ENCODE measurements at regions not wholly inside any gene's neighbourhood (a gene's known extent, or its start where the extent isn't known, plus 50 kb on each side); places are given as distances from the start of the nearest gene placed in this dataset.

DNA sequence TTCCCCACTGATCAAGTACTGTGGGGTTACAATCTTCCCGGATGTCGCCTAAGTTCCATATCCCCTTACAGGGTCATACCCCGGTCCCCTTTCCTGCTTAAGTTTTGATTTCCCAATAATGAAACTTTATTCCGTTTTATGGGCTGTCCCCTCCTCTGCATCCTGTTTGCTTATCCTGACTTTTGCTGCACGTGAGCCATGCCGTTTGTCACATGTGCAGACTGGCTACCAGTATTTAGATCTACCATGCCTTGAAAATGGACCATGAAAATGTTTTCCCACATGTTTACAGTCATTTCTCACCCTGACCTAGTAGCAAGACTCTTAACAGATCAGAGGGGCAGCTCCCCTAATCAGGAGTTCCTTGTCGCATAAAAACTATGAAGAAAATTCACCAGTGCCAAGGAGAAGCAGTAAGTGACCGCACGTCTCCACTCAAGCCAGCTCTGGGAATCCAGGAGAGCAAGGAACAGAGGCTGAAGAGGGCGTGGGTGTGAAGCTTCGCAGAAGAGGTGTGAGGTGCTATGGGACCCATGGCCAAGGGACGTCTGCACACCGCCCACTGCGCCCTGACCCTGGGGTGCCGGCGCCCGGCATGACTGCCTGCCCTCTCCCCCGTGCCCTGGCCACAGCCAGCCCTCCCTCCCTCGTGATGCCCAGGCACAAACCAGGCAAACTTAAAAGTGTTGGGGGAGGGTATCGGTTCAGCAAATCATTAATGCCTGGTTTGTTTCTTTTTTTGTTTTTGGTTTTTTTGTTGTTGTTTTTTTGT, 440.8 kb upstream of the SALL3 start:
- no peak for TF ChIP-seq OSR1 (CRISPR knock-in tag; IDR thresholded peaks at IDR 0.05)
- TF ChIP-seq, protein P1, sequence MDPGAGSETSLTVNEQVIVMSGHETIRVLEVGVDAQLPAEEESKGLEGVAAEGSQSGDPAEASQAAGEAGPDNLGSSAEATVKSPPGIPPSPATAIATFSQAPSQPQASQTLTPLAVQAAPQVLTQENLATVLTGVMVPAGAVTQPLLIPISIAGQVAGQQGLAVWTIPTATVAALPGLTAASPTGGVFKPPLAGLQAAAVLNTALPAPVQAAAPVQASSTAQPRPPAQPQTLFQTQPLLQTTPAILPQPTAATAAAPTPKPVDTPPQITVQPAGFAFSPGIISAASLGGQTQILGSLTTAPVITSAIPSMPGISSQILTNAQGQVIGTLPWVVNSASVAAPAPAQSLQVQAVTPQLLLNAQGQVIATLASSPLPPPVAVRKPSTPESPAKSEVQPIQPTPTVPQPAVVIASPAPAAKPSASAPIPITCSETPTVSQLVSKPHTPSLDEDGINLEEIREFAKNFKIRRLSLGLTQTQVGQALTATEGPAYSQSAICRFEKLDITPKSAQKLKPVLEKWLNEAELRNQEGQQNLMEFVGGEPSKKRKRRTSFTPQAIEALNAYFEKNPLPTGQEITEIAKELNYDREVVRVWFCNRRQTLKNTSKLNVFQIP (CRISPR knock-in tag; IDR thresholded peaks at IDR 0.05; ENCODE audit: borderline replicate concordance, low read depth), result no peak
- no peak for TF ChIP-seq ZNF70 (CRISPR knock-in tag; IDR thresholded peaks at IDR 0.05)
- no peak for TF ChIP-seq TOX (CRISPR knock-in tag; IDR thresholded peaks at IDR 0.05; ENCODE audit: borderline replicate concordance)
- TF ChIP-seq ESRRG (CRISPR knock-in tag; IDR thresholded peaks at IDR 0.05), result no peak
- TF ChIP-seq TCF4 (CRISPR knock-in tag; IDR thresholded peaks at IDR 0.05; ENCODE audit: borderline replicate concordance), result no peak
- TF ChIP-seq ZNF8 (CRISPR knock-in tag; IDR thresholded peaks at IDR 0.05), result no peak
- no peak for TF ChIP-seq ZNF565 (CRISPR knock-in tag; conservative IDR thresholded peaks at IDR 0.05; ENCODE audit: low read depth)
- no peak for TF ChIP-seq ARNTL (CRISPR knock-in tag; IDR thresholded peaks at IDR 0.05; ENCODE audit: borderline replicate concordance, low read depth)
- no peak for TF ChIP-seq ZFP30 (CRISPR knock-in tag; IDR thresholded peaks at IDR 0.05)
- TF ChIP-seq, protein P2, sequence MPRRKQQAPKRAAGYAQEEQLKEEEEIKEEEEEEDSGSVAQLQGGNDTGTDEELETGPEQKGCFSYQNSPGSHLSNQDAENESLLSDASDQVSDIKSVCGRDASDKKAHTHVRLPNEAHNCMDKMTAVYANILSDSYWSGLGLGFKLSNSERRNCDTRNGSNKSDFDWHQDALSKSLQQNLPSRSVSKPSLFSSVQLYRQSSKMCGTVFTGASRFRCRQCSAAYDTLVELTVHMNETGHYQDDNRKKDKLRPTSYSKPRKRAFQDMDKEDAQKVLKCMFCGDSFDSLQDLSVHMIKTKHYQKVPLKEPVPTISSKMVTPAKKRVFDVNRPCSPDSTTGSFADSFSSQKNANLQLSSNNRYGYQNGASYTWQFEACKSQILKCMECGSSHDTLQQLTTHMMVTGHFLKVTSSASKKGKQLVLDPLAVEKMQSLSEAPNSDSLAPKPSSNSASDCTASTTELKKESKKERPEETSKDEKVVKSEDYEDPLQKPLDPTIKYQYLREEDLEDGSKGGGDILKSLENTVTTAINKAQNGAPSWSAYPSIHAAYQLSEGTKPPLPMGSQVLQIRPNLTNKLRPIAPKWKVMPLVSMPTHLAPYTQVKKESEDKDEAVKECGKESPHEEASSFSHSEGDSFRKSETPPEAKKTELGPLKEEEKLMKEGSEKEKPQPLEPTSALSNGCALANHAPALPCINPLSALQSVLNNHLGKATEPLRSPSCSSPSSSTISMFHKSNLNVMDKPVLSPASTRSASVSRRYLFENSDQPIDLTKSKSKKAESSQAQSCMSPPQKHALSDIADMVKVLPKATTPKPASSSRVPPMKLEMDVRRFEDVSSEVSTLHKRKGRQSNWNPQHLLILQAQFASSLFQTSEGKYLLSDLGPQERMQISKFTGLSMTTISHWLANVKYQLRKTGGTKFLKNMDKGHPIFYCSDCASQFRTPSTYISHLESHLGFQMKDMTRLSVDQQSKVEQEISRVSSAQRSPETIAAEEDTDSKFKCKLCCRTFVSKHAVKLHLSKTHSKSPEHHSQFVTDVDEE (CRISPR knock-in tag; IDR thresholded peaks at IDR 0.05), result no peak
- no peak for TF ChIP-seq CSRNP3 (CRISPR knock-in tag; IDR thresholded peaks at IDR 0.05)
- TF ChIP-seq RARB (CRISPR knock-in tag; IDR thresholded peaks at IDR 0.05), result no peak
- TF ChIP-seq PATZ1 (CRISPR knock-in tag; IDR thresholded peaks at IDR 0.05; ENCODE audit: borderline replicate concordance), result no peak
- ATAC-seq, result no peak

DNA sequence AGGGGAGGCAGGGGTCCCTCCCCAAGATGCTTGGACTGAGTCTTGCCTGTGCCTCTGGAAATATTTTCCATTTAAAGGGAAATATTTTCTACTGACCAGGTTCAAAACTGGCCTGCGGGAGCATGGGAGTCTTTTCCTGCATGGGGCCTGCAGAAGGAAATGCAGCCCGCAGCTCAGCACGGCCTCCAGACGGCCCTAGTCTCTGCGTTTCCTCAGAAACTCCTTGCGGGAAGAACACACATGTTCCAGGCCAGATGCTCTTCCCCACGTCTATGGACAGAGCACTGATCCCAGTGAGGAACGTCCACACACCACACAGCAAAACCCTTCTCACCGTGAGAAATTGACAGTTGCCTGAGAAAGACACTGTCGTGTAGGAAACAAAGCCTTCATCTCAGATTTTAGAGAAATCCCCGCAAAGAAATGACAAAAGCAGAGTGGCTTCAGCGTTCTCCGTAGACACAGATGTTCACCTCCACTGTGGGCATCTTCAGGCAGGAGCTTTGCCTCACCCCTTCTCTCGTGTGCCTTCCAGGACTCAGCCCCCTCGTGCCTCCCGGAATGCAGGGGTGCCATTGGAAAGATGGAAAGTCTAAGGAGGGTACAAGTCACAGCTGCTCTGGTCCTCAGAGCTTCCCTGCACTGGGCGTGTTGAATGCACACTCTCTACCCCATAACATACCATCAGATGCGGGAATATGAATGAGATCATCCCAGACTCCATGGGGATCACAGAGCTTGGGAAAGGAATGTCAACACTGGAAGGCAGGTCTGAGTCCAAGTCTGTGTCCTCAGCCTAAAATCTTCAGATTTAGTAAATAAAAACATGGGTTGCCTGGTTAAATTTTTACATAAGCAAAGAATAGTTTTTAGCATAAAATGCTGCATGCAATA, 438.7 kb upstream of the SALL3 start:
- TF ChIP-seq ZFP3 (CRISPR knock-in tag; IDR thresholded peaks at IDR 0.05) (no peak), ZNF70 (CRISPR knock-in tag; IDR thresholded peaks at IDR 0.05) (no peak), TOX (CRISPR knock-in tag; IDR thresholded peaks at IDR 0.05; ENCODE audit: borderline replicate concordance) (no peak), ZNF565 (CRISPR knock-in tag; conservative IDR thresholded peaks at IDR 0.05; ENCODE audit: low read depth) (no peak), ZC3H10 (CRISPR knock-in tag; IDR thresholded peaks at IDR 0.05) (no peak), CREB5 (CRISPR knock-in tag; IDR thresholded peaks at IDR 0.05; ENCODE audit: low read depth) (no peak), ISL1 (CRISPR knock-in tag; IDR thresholded peaks at IDR 0.05) (no peak), OSR1 (CRISPR knock-in tag; IDR thresholded peaks at IDR 0.05) (no peak), PPARA (CRISPR knock-in tag; IDR thresholded peaks at IDR 0.05; ENCODE audit: borderline replicate concordance) (no peak), ESRRG (CRISPR knock-in tag; IDR thresholded peaks at IDR 0.05) (no peak), GLIS3 (CRISPR knock-in tag; IDR thresholded peaks at IDR 0.05) (no peak), TCF4 (CRISPR knock-in tag; IDR thresholded peaks at IDR 0.05; ENCODE audit: borderline replicate concordance) (no peak), ZNF8 (CRISPR knock-in tag; IDR thresholded peaks at IDR 0.05) (no peak), CSDC2 (CRISPR knock-in tag; IDR thresholded peaks at IDR 0.05) (no peak), ARNTL (CRISPR knock-in tag; IDR thresholded peaks at IDR 0.05; ENCODE audit: borderline replicate concordance, low read depth) (no peak)
- TF ChIP-seq, protein P1 (CRISPR knock-in tag; IDR thresholded peaks at IDR 0.05; ENCODE audit: borderline replicate concordance, low read depth), result no peak
- ATAC-seq, result no peak
